NCI-H748 (cell line): ENCODE measurements at regions not wholly inside any gene's neighbourhood (a gene's known extent, or its start where the extent isn't known, plus 50 kb on each side); places are given as distances from the start of the nearest gene placed in this dataset.
"Not testable (repeated sequence)": the region's sequence is repeated elsewhere in the genome, so short reads cannot be mapped to it uniquely, and the experiment has no call there.

Source experiments
- DNase-seq: peaks from one replicate; lab custom pipeline; 2025; ENCODE audit not compliant: unreplicated experiment; lab: John Stamatoyannopoulos, UW

DNA sequence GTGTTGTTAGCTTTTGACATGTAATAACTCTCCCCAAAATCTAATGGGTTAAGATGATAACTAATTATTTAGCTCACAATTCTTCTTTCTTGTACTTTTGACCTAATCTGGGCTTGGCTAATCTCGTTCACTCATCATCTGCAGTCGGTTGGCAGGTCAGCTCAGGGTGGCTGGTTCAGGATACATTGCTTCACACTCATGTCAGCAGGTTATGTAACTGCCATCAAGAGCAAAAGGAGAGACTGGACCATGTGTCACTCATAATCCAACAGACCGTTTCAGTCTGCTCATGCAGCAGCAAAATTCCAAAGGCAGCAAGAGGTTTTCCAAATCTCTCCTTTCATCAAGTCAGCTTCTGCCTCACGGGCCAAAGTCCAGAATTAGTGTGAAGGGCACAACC is 998.4 kb upstream of the CTNND2 start:
- DNase-seq, result no peak

- DNase-seq, result no peak
Measured at GRCh38 chr5:12901696-12902095, 997.5 kb upstream of the CTNND2 start.

GRCh38 chr5:12896086-12896485 is 991.8 kb upstream of the CTNND2 start:
- DNase-seq, result no peak

- DNase-seq, result no peak
Measured at GRCh38 chr5:12885018-12885417, 980.8 kb upstream of the CTNND2 start.

- no peak for DNase-seq
Measured at GRCh38 chr5:12883395-12883794, 979.1 kb upstream of the CTNND2 start.

GRCh38 chr5:12876541-12877298 is 972.5 kb upstream of the CTNND2 start:
- no peak for DNase-seq

- no peak for DNase-seq
Measured at GRCh38 chr5:12870872-12871539, 966.8 kb upstream of the CTNND2 start.

GRCh38 chr5:12865529-12865928 is 961.3 kb upstream of the CTNND2 start:
- no peak for DNase-seq

DNA sequence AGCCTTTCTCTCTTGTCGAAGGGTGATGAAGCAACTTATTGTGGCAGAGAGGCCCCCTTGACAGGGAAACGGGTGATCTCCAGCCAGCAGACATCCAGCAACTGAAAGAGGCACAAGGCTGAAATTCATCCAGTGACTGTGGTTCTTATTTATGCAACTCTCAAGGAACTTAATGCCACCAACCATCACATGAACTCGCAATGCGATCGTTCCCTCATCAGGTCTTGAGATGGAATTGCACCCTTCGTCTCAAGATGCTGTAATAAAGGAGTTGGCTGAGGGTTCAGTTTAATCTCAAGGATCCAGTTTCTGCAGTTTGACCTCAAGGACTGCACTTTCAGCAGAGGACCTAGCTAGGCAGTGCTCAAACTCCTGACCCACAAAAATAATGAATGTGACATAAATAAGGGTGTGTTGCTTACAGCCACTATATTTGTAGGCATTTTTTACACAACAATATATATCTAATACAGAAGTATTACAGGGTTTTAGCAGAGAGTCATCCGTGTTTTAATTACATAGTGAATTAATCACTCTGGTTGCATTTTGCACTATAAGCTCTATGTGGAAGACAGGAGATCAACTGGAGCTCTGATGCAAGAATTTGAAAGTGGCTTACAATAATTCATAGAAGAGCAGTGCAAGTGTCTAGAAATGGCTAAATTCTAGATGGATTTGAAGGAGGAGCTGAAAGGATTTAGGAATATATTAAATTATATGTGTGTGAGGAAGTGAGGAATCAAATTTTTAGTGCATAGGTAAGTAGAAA is 957.8 kb upstream of the CTNND2 start:
- no peak for DNase-seq

DNA sequence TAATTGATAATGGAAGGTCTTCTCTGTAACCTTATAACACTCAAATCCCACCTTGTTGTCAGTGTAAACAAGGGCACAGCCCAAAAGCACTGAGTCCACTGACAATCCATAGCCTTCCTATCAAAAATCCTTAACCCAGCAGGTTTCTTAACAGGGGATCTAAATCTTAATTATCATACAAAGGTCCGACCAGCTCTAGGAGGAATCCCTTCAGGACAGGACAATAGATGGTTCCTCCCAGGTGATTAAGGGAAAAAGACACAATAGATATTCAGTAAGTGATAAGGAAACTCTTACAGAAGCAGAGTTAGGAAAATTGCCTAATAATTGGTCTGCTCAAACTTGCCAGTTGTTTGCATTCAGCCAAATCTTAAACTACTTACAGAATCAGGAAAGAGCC is 951.9 kb upstream of the CTNND2 start:
- not testable (repeated sequence) for DNase-seq

DNA sequence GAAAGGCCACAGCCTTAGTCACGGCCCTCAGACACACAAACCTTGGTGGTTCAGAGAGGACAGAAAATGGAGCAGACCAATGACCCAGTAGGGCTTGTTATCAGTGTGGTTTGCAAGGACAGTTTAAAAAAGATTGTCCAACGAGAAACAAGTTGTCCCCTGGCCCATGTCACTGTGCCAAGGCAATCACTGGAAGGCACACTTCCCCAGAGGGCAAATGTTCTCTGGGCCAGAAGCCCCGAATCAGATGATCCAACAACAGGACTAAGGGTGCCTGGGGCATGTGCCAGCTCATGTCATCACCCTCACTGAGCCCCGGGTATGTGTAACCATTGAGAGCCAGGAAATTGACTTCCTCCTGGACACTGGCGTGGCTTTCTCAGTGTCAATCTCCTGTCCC is 950.1 kb upstream of the CTNND2 start:
- no peak for DNase-seq

DNA sequence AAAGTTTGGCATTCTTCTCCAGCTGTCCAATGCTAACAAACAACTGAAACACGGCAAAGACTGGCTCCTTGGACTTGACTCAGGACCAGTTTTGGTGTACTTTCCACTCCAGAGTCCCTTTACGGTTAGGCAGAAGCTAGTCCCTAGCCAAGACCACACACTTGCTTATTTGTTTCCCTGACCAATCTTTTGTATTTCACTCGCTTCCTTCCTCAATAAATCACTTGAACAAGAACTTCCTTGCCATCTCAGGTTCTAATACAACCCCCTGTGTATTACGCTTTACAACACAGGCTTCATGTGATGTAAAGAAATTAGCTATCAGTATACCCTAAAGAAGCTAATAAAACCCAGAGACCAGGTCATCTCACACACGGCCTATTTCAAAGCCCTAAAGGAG is 947.5 kb upstream of the CTNND2 start:
- DNase-seq, result no peak

DNA sequence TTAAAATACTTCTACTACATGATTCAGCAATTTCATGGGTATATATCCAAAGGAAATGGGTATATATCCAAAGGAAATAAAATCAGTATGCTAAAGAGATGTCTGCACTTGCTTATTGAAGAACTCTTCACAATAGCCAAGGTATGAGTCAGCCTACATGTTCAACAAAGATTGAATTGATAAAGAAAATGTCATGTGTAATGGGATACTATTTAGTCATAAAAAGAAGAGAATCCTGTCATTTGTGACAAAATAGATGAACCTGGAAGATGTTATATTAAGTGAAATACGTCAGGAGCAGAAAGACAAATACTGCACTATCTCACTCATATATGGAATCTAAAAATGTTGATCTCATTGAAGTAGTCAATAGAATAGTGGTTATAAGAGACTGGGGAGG is 944.5 kb upstream of the CTNND2 start:
- DNase-seq, result no peak

DNA sequence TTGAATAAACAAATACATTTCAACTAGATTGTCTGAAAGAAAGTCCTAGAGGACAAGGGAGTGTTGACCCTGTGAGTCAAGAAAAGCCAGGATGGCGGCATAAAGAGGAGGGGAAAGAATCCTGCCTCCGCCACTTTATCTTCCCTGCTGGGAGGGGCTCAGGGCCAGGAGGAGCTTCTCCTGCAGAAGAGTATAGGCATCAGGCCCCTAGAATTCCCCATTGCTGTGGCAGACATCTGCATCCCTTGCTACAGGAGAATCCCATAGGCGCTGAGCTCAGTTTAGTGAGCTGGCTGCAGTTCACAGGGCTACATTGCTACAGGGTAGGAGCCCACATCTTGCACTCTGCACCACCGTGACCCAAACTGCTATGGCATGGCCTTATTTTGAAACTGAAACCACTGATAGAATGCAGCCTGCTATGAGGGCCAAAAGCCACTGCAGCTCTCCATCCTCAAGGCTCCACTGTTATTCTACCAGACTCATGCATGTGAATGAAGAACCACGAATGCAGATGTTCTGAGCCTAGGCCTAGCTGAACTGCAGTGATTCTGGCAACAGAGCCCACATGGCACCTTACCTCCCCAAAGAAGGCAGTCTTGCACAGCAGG is 941.4 kb upstream of the CTNND2 start:
- no peak for DNase-seq

- no peak for DNase-seq
Measured at GRCh38 chr5:12840972-12841371, 936.7 kb upstream of the CTNND2 start.

DNA sequence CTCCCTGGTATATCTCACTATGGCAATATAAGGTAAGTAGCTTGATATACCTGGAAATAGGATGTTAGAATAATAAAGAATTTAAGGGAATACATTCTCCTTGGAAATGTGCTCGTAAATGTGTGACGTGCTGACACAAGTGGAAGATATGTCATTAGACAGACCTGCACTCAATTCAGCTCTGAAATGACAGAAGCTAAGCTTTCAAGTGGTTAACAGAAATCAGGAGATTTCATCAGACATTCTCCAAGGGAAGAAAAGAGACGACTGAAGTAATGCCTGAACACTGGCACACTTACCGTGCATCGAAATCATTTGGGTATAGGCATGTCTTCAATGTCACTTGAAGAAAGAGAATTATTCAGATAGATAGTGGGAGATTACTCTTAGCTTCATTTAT is 933.3 kb upstream of the CTNND2 start:
- DNase-seq, result no peak

GRCh38 chr5:12825163-12825562 is 920.9 kb upstream of the CTNND2 start:
- DNase-seq, result no peak

- DNase-seq, result peak; percentile 54
Measured at GRCh38 chr5:12805165-12805698, 901.0 kb upstream of the CTNND2 start.

GRCh38 chr5:12799165-12799564 is 894.9 kb upstream of the CTNND2 start:
- DNase-seq, result no peak

DNA sequence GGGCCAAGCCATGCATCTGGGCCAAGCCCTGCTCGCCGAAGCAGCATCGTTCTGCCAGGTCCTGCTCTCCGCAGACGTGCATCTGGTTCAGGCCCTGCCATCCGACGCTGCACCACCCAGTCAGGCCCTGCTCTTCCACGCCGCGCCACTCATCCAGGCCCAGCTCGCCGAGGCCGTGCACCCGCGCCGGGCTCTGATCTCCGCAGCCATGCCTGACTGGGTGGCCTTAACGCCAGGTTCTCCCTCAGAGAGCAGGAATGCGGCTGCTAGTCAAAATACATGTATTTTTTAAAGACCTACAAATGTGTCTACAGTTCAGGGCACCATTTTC is 891.1 kb upstream of the CTNND2 start:
- DNase-seq, result no peak
